RWPE2 (cell line): ENCODE measurements at regions not wholly inside any gene's neighbourhood (a gene's known extent, or its start where the extent isn't known, plus 50 kb on each side); places are given as distances from the start of the nearest gene placed in this dataset.

Experiments
- ATAC-seq: fragments of 200-7000 bp; cut with Tn5 transposase; 3 replicates; pipeline ENCODE4 v1.9.1; 2021; ENCODE audit warnings: low read depth
- DNase-seq: peaks from one replicate; pipeline ENCODE4 v3.0.0-alpha.2; 2020; ENCODE audit warnings: low spot score
- H3K27ac ChIP-seq: fragments of 450-650 bp; 2 replicates; pipeline ENCODE4 v1.5.1; 2017; ENCODE audit warnings: mild to moderate bottlenecking; ENCODE audit not compliant: poor library complexity, severe bottlenecking
- H3K27me3 ChIP-seq: fragments of 250-450 bp; sonication (Bioruptor Pico); 2 replicates; pipeline ENCODE4 v1.5.1; 2021; ENCODE audit warnings: mild to moderate bottlenecking, moderate library complexity; ENCODE audit not compliant: insufficient read depth, poor library complexity, severe bottlenecking
- H3K36me3 ChIP-seq: fragments of 250-450 bp; sonication (Bioruptor Pico); 2 replicates; pipeline ENCODE4 v1.5.1; 2020; ENCODE audit warnings: low read depth, mild to moderate bottlenecking, moderate library complexity
- H3K4me1 ChIP-seq: fragments of 250-450 bp; sonication (Bioruptor Pico); 2 replicates; pipeline ENCODE4 v1.5.1; 2021; ENCODE audit warnings: mild to moderate bottlenecking, moderate library complexity; ENCODE audit not compliant: insufficient read depth, poor library complexity, severe bottlenecking
- H3K4me3 ChIP-seq: fragments of 250-450 bp; sonication (Bioruptor Pico); 2 replicates; pipeline ENCODE4 v1.5.1; 2021; ENCODE audit warnings: mild to moderate bottlenecking, moderate library complexity; ENCODE audit not compliant: severe bottlenecking
- H3K9me3 ChIP-seq: fragments of 250-450 bp; sonication (Bioruptor Pico); 2 replicates; pipeline ENCODE4 v1.5.1; 2021; ENCODE audit warnings: mild to moderate bottlenecking, moderate library complexity; ENCODE audit not compliant: severe bottlenecking
- CTCF ChIP-seq: fragments of 450-650 bp; IDR thresholded peaks from one replicate; pipeline ENCODE4 v1.5.1; 2017; ENCODE audit warnings: mild to moderate bottlenecking, moderate library complexity; ENCODE audit not compliant: poor library complexity, severe bottlenecking

GRCh38 chr11:122597511-122597910 is 58.0 kb upstream of the UBASH3B start:
- H3K36me3 ChIP-seq = no peaks in the 10 kb centered on the region
- H3K4me1 ChIP-seq = no peaks in the 10 kb centered on the region
- H3K9me3 ChIP-seq = no peaks in the 10 kb centered on the region
- DNase-seq = no peak
- H3K4me3 ChIP-seq = no peak overlapping the region
- H3K27me3 ChIP-seq = no peaks in the 10 kb centered on the region
- no peak for TF ChIP-seq CTCF
- ATAC-seq = no peak
- no peak overlapping the region for H3K27ac ChIP-seq

GRCh38 chr11:122594986-122595645 is 60.4 kb upstream of the UBASH3B start:
- TF ChIP-seq CTCF = no peak
- Histone ChIP-seq H3K27ac (no peak overlapping the region), H3K36me3 (no peaks in the 10 kb centered on the region), H3K27me3 (no peaks in the 10 kb centered on the region), H3K4me3 (no peak overlapping the region), H3K4me1 (no peaks in the 10 kb centered on the region), H3K9me3 (no peaks in the 10 kb centered on the region)
- DNase-seq (no peak), ATAC-seq (no peak)

- Histone ChIP-seq H3K27ac (no peak overlapping the region), H3K9me3 (no peaks in the 10 kb centered on the region), H3K36me3 (no peaks in the 10 kb centered on the region), H3K27me3 (no peaks in the 10 kb centered on the region), H3K4me3 (no peak overlapping the region), H3K4me1 (no peaks in the 10 kb centered on the region)
- DNase-seq = no peak
- no peak for TF ChIP-seq CTCF
- no peak for ATAC-seq
Measured at GRCh38 chr11:122593473-122594420, 61.8 kb upstream of the UBASH3B start.

- no peak for ATAC-seq
- Histone ChIP-seq H3K4me1 (no peaks in the 10 kb centered on the region), H3K36me3 (no peaks in the 10 kb centered on the region), H3K27me3 (no peaks in the 10 kb centered on the region), H3K9me3 (no peaks in the 10 kb centered on the region), H3K4me3 (no peak overlapping the region), H3K27ac (no peak overlapping the region)
- no peak for TF ChIP-seq CTCF
- DNase-seq = no peak
Measured at GRCh38 chr11:122592641-122593040, 62.9 kb upstream of the UBASH3B start.
